Neural cell (in vitro differentiated cells): ENCODE measurements at regions not wholly inside any gene's neighbourhood (a gene's known extent, or its start where the extent isn't known, plus 50 kb on each side); places are given as distances from the start of the nearest gene placed in this dataset.

Experiments used
- H2AFZ ChIP-seq: fragments of 200-600, 300-800 bp; sonication (generic), shearing (Covaris generic); 2 replicates; pipeline ENCODE4 v1.6.0; 2014; ENCODE audit warnings: low read depth, mild to moderate bottlenecking, antibody characterized with exemption, low read length, moderate library complexity
- H3F3A ChIP-seq: fragments of 200-600 bp; shearing (Covaris generic); 2 replicates; pipeline ENCODE4 v1.6.1; 2016; ENCODE audit warnings: mild to moderate bottlenecking, moderate library complexity, mixed read lengths, antibody characterized with exemption, low read length; ENCODE audit not compliant: insufficient read depth, poor library complexity, severe bottlenecking
- H3K27ac ChIP-seq: fragments of 200-600, 300-800 bp; sonication (generic), shearing (Covaris generic); 2 replicates; pipeline ENCODE4 v1.5.1; 2014; ENCODE audit warnings: mild to moderate bottlenecking, low read length, moderate library complexity
- H3K27me3 ChIP-seq: fragments of 300-800, 200-600 bp; sonication (generic), shearing (Covaris generic); 2 replicates; pipeline ENCODE4 v1.6.0; 2014; ENCODE audit warnings: mild to moderate bottlenecking, low read depth, low read length, moderate library complexity; ENCODE audit not compliant: insufficient read depth
- H3K36me3 ChIP-seq: fragments of 300-800, 200-600 bp; sonication (generic), shearing (Covaris generic); 2 replicates; pipeline ENCODE4 v1.5.1; 2014; ENCODE audit warnings: mild to moderate bottlenecking, antibody characterized with exemption, low read length, moderate library complexity; ENCODE audit not compliant: insufficient read depth
- H3K4me2 ChIP-seq: fragments of 300-800, 200-600 bp; sonication (generic), shearing (Covaris generic); 2 replicates; pipeline ENCODE4 v1.6.0; 2014; ENCODE audit warnings: mild to moderate bottlenecking, low read length
- H3K4me3 ChIP-seq: fragments of 300-800, 200-600 bp; sonication (generic), shearing (Covaris generic); 2 replicates; pipeline ENCODE4 v1.5.1; 2014; ENCODE audit warnings: mild to moderate bottlenecking, low read length, moderate library complexity
- H3K79me2 ChIP-seq: fragments of 200-600 bp; shearing (Covaris generic); replicated peaks from 2 replicates; pipeline ENCODE4 v1.6.0; 2014; ENCODE audit warnings: mild to moderate bottlenecking, low read length, moderate library complexity; ENCODE audit not compliant: insufficient read depth
- H3K9ac ChIP-seq: fragments of 300-800, 200-600 bp; sonication (generic), shearing (Covaris generic); 2 replicates; pipeline ENCODE4 v1.6.1; 2016; ENCODE audit warnings: mild to moderate bottlenecking, low read length, mixed read lengths
- H3K9me2 ChIP-seq: fragments of 200-600 bp; shearing (Covaris generic); 2 replicates; pipeline ENCODE4 v1.6.1; 2016; ENCODE audit warnings: mild to moderate bottlenecking, low read length, mixed read lengths; ENCODE audit not compliant: insufficient read depth
- H3K9me3 ChIP-seq: fragments of 200-600, 300-800 bp; sonication (generic), shearing (Covaris generic); 2 replicates; pipeline ENCODE4 v1.6.1; 2016; ENCODE audit warnings: mild to moderate bottlenecking, mixed run types, low read length, moderate library complexity, mixed read lengths
- H4K20me1 ChIP-seq: fragments of 200-600 bp; shearing (Covaris generic); 2 replicates; pipeline ENCODE4 v1.6.1; 2016; ENCODE audit warnings: mild to moderate bottlenecking, mixed run types; ENCODE audit not compliant: insufficient read depth
- CTCF ChIP-seq: fragments of 450-650 bp; IDR thresholded peaks from 2 replicates; pipeline ENCODE4 v1.5.1; 2014; ENCODE audit warnings: antibody characterized with exemption, mild to moderate bottlenecking, moderate library complexity; ENCODE audit not compliant: poor library complexity, severe bottlenecking
- EP300 ChIP-seq: fragments of 450-650 bp; conservative IDR thresholded peaks from 2 replicates; pipeline ENCODE4 v1.6.1; 2014; ENCODE audit warnings: antibody characterized with exemption, mild to moderate bottlenecking, moderate library complexity; ENCODE audit not compliant: poor library complexity, severe bottlenecking
- EZH2 ChIP-seq: fragments of 200-600, 300-800 bp; shearing (Covaris generic), sonication (generic); IDR thresholded peaks from 2 replicates; pipeline ENCODE4 v1.6.1; 2014; ENCODE audit warnings: antibody characterized with exemption, low read length, borderline replicate concordance, mild to moderate bottlenecking; ENCODE audit not compliant: insufficient read depth, poor library complexity, severe bottlenecking
- MXI1 ChIP-seq: fragments of 450-650 bp; conservative IDR thresholded peaks from 2 replicates; pipeline ENCODE4 v1.6.1; 2014; ENCODE audit warnings: antibody characterized with exemption, mild to moderate bottlenecking; ENCODE audit not compliant: poor library complexity, severe bottlenecking
- POLR2AphosphoS5 ChIP-seq: IDR thresholded peaks from 2 replicates; pipeline ENCODE4 v1.6.1; 2012
- RAD21 ChIP-seq: fragments of 450-650 bp; conservative IDR thresholded peaks from 2 replicates; pipeline ENCODE4 v1.6.1; 2014; ENCODE audit warnings: antibody characterized with exemption, mild to moderate bottlenecking, moderate library complexity
- REST ChIP-seq: IDR thresholded peaks from 2 replicates; pipeline ENCODE4 v1.6.1; 2012; ENCODE audit warnings: borderline replicate concordance
- SMC3 ChIP-seq: fragments of 450-650 bp; conservative IDR thresholded peaks from 2 replicates; pipeline ENCODE4 v1.6.1; 2014; ENCODE audit warnings: antibody characterized with exemption, mild to moderate bottlenecking, moderate library complexity; ENCODE audit not compliant: poor library complexity
- TAF1 ChIP-seq: IDR thresholded peaks from 2 replicates; pipeline ENCODE4 v1.6.1; 2012; ENCODE audit warnings: low read depth

- no peaks in the 10 kb centered on the region for H3K79me2 ChIP-seq
- no peaks in the 10 kb centered on the region for H3K36me3 ChIP-seq
- no peak overlapping the region for H3K27ac ChIP-seq
- H3F3A ChIP-seq = no peaks in the 10 kb centered on the region
- H4K20me1 ChIP-seq = no peaks in the 10 kb centered on the region
- no peaks in the 10 kb centered on the region for H3K27me3 ChIP-seq
- H3K4me2 ChIP-seq = no peak overlapping the region
- H3K9me3 ChIP-seq = no peaks in the 10 kb centered on the region
- no peaks in the 10 kb centered on the region for H3K9me2 ChIP-seq
- H3K4me3 ChIP-seq = no peak overlapping the region
- TF ChIP-seq RAD21 (no peak), SMC3 (no peak), POLR2AphosphoS5 (no peak), TAF1 (no peak), EP300 (no peak)
- H3K9ac ChIP-seq = no peak overlapping the region
- no peak overlapping the region for H2AFZ ChIP-seq
These were observed 442.3 kb downstream of the HAO1 start for GRCh38 chr20:7497985-7498384.

GRCh38 chr20:7499201-7499600 lies 441.1 kb downstream of the HAO1 start:
- Histone ChIP-seq H3F3A (no peaks in the 10 kb centered on the region), H3K4me3 (no peak overlapping the region), H2AFZ (no peak overlapping the region), H3K27me3 (no peaks in the 10 kb centered on the region), H3K4me2 (no peak overlapping the region), H3K79me2 (no peaks in the 10 kb centered on the region), H4K20me1 (no peaks in the 10 kb centered on the region), H3K9me2 (no peaks in the 10 kb centered on the region), H3K36me3 (no peaks in the 10 kb centered on the region), H3K9me3 (no peaks in the 10 kb centered on the region), H3K27ac (no peak overlapping the region), H3K9ac (no peak overlapping the region)
- TF ChIP-seq CTCF = no peak
- TF ChIP-seq RAD21 = no peak
- TF ChIP-seq TAF1 = no peak
- no peak for TF ChIP-seq MXI1
- TF ChIP-seq EP300 = no peak
- no peak for TF ChIP-seq SMC3
- TF ChIP-seq REST = no peak
- no peak for TF ChIP-seq EZH2
- TF ChIP-seq POLR2AphosphoS5 = no peak

- Histone ChIP-seq H3K9me3 (no peaks in the 10 kb centered on the region), H3K9ac (no peak overlapping the region), H3K36me3 (no peaks in the 10 kb centered on the region), H3K4me2 (no peak overlapping the region), H4K20me1 (no peaks in the 10 kb centered on the region), H2AFZ (no peak overlapping the region), H3K9me2 (no peaks in the 10 kb centered on the region), H3F3A (no peaks in the 10 kb centered on the region), H3K27me3 (no peaks in the 10 kb centered on the region), H3K27ac (no peak overlapping the region), H3K79me2 (no peaks in the 10 kb centered on the region), H3K4me3 (no peak overlapping the region)
- no peak for TF ChIP-seq EZH2
- no peak for TF ChIP-seq SMC3
- no peak for TF ChIP-seq EP300
- TF ChIP-seq RAD21 = no peak
- no peak for TF ChIP-seq CTCF
These were observed 440.0 kb downstream of the HAO1 start for GRCh38 chr20:7500231-7500663.
